ENCODE measurements at regions not wholly inside any gene's neighbourhood (a gene's known extent, or its start where the extent isn't known, plus 50 kb on each side); places are given as distances from the start of the nearest gene placed in this dataset.

- DNase-seq (ENCODE audit: low read depth, low spot score) (no peak), ATAC-seq (no peak)
- intact Hi-C loops (cut with micrococcal nuclease): no loop called here
- BruUV-seq (replicated peaks): no TSS peak
- ChIA-PET POLR2A (no interaction called here), CTCF (no interaction called here), RAD21 (ENCODE audit: low non-redundant PET in 1 of 2, low total read pairs in 2 of 2, uncharacterized antibody in 2 of 2, unreplicated experiment in 2 of 2) (no interaction called here)
- no peaks in the 10 kb centered on the region for H4K20me1 ChIP-seq (ENCODE audit: insufficient read depth)
- no peak for TF ChIP-seq POLR2AphosphoS5 (IDR thresholded peaks at IDR 0.05; ENCODE audit: low read depth, low read length)
- no peak for TF ChIP-seq POLR2A (IDR thresholded peaks at IDR 0.05; ENCODE audit: borderline replicate concordance, extremely low read depth, insufficient read depth, insufficient read length)
- TF ChIP-seq RAD21 (IDR thresholded peaks at IDR 0.05; ENCODE audit: low read depth): no peak
- no peak for TF ChIP-seq ZFX (IDR thresholded peaks at IDR 0.05)
- TF ChIP-seq ELF1 (IDR thresholded peaks at IDR 0.05; ENCODE audit: borderline replicate concordance, low read depth): no peak
- no peak for TF ChIP-seq CTCF (IDR thresholded peaks at IDR 0.05 in 2 of 3, conservative IDR thresholded peaks at IDR 0.05 in 1 of 3; ENCODE audit: borderline replicate concordance in 1 of 3, insufficient read depth in 1 of 3, low read depth in 2 of 3, low read length in 2 of 3)
- TF ChIP-seq ATF3 (IDR thresholded peaks at IDR 0.05): no peak
- no peak for TF ChIP-seq JUND (IDR thresholded peaks at IDR 0.05)
- TF ChIP-seq SP1 (IDR thresholded peaks at IDR 0.05; ENCODE audit: low read depth): no peak
- TF ChIP-seq SRF (IDR thresholded peaks at IDR 0.05; ENCODE audit: low read depth): no peak
- no peak for TF ChIP-seq TCF7L2 (IDR thresholded peaks at IDR 0.05; ENCODE audit: borderline replicate concordance, extremely low read depth, insufficient read depth, insufficient read length)
- TF ChIP-seq ZBTB33 (IDR thresholded peaks at IDR 0.05; ENCODE audit: extremely low read depth, insufficient replicate concordance, low read length): no peak
- no peak overlapping the region for H3K4me3 ChIP-seq (replicated peaks in 1 of 2; ENCODE audit: low read depth in 1 of 2, low read length in 2 of 2)
- H3K4me1 ChIP-seq (ENCODE audit: control insufficient read depth in 1 of 2, insufficient read depth in 2 of 2, low read length in 2 of 2): peaks cover 7 to 53% of the 10 kb centered on the region in 2 experiments
- H3K36me3 ChIP-seq (ENCODE audit: control insufficient read depth in 1 of 2, insufficient read depth in 2 of 2, low read length in 2 of 2): no peaks in the 10 kb centered on the region
- H3K4me2 ChIP-seq (ENCODE audit: low read length): no peak overlapping the region
- H3K27ac ChIP-seq (ENCODE audit: low read depth, low read length): no peak overlapping the region
- H3K9me2 ChIP-seq (ENCODE audit: insufficient read depth): no peaks in the 10 kb centered on the region
- no peaks in the 10 kb centered on the region for H3K79me2 ChIP-seq (ENCODE audit: insufficient read depth, low read length)
- no peak overlapping the region for H3K9ac ChIP-seq (ENCODE audit: low read length)
- H3K9me3 ChIP-seq (ENCODE audit: control insufficient read depth in 1 of 2, insufficient read depth in 1 of 2, low read depth in 1 of 2, low read length in 2 of 2): no peaks in the 10 kb centered on the region
- H2AFZ ChIP-seq (ENCODE audit: low read depth, low read length, poor library complexity, severe bottlenecking): peak overlapping the region; percentile 42
- H3K27me3 ChIP-seq (ENCODE audit: insufficient read depth, low read length): no peaks in the 10 kb centered on the region
Measured at GRCh38 chr15:36361351-36361870, 218.0 kb upstream of the CDIN1 start.

Data from HCT116 (cell line).